IPS-NIHi7 (cell line): ENCODE measurements at regions not wholly inside any gene's neighbourhood (a gene's known extent, or its start where the extent isn't known, plus 50 kb on each side); places are given as distances from the start of the nearest gene placed in this dataset.
A peak's percentile ranks its signal among the peaks of the same experiment; 100 is the strongest.
"Not testable (repeated sequence)": the region's sequence is repeated elsewhere in the genome, so short reads cannot be mapped to it uniquely, and the experiment has no call there.

Experiments used
- DNase-seq: peaks from one replicate; pipeline ENCODE4 v3.0.0; 2012; ENCODE audit warnings: mixed read lengths; ENCODE audit errors: extremely low spot score

GRCh38 chr4:186481998-186482790, 73.2 kb downstream of the MTNR1A start:
- DNase-seq = peak; percentile 48

- no peak for DNase-seq
Measured at GRCh38 chr4:186475202-186475601, 80.2 kb downstream of the MTNR1A start.

- no peak for DNase-seq
Measured at GRCh38 chr4:186473933-186474332, 81.4 kb downstream of the MTNR1A start.

GRCh38 chr4:186472948-186473347, 82.4 kb downstream of the MTNR1A start:
- peak; percentile 60 for DNase-seq

GRCh38 chr4:186471441-186471840, 83.9 kb downstream of the MTNR1A start:
- DNase-seq = no peak

- DNase-seq = no peak
Measured at GRCh38 chr4:186458050-186458449, 97.3 kb downstream of the MTNR1A start.

- DNase-seq = no peak
Measured at GRCh38 chr4:186451982-186452381, 103.4 kb downstream of the MTNR1A start.

GRCh38 chr4:186449954-186450353, 105.4 kb downstream of the MTNR1A start:
- no peak for DNase-seq

- DNase-seq = no peak
Measured at GRCh38 chr4:186445040-186445439, 110.3 kb downstream of the MTNR1A start.

GRCh38 chr4:186441502-186441901, 113.9 kb downstream of the MTNR1A start:
- DNase-seq = no peak

GRCh38 chr4:186428481-186428880, 126.9 kb downstream of the MTNR1A start:
- no peak for DNase-seq

GRCh38 chr4:186424745-186425144, 130.6 kb downstream of the MTNR1A start:
- DNase-seq = no peak

GRCh38 chr4:186422296-186422695, 133.1 kb downstream of the MTNR1A start:
- no peak for DNase-seq

GRCh38 chr4:186416451-186417060, 138.8 kb downstream of the MTNR1A start:
- DNase-seq = no peak

- DNase-seq = no peak
Measured at GRCh38 chr4:186414390-186414789, 141.0 kb downstream of the MTNR1A start.

- DNase-seq = no peak
Measured at GRCh38 chr4:186405957-186406356, 140.0 kb downstream of the F11 start.

GRCh38 chr4:186404562-186405134, 138.7 kb downstream of the F11 start:
- no peak for DNase-seq

GRCh38 chr4:186400676-186401075, 134.7 kb downstream of the F11 start:
- DNase-seq = no peak

- no peak for DNase-seq
Measured at GRCh38 chr4:186392017-186392416, 126.0 kb downstream of the F11 start.

- not testable (repeated sequence) for DNase-seq
Measured at GRCh38 chr4:186384328-186384727, 118.3 kb downstream of the F11 start.

GRCh38 chr4:186368281-186368680, 102.3 kb downstream of the F11 start:
- DNase-seq = no peak

- DNase-seq = no peak
Measured at GRCh38 chr4:186366326-186366725, 100.3 kb downstream of the F11 start.

- DNase-seq = not testable (repeated sequence)
Measured at GRCh38 chr4:186363038-186363437, 97.0 kb downstream of the F11 start.
